ENCODE measurements at regions not wholly inside any gene's neighbourhood (a gene's known extent, or its start where the extent isn't known, plus 50 kb on each side); places are given as distances from the start of the nearest gene placed in this dataset.

GRCh38 chr5:174454890-174455289 lies 269.5 kb upstream of the MSX2 start:
- TF ChIP-seq EZH2 (IDR thresholded peaks at IDR 0.05; ENCODE audit: low read length, missing control alignments), result no peak
- TF ChIP-seq CTCF (conservative IDR thresholded peaks at IDR 0.05 in 1 of 2, IDR thresholded peaks at IDR 0.05 in 1 of 2; ENCODE audit: low read depth in 1 of 2, low read length in 2 of 2), result no peak
